ENCODE measurements at regions not wholly inside any gene's neighbourhood (a gene's known extent, or its start where the extent isn't known, plus 50 kb on each side); places are given as distances from the start of the nearest gene placed in this dataset.

DNA sequence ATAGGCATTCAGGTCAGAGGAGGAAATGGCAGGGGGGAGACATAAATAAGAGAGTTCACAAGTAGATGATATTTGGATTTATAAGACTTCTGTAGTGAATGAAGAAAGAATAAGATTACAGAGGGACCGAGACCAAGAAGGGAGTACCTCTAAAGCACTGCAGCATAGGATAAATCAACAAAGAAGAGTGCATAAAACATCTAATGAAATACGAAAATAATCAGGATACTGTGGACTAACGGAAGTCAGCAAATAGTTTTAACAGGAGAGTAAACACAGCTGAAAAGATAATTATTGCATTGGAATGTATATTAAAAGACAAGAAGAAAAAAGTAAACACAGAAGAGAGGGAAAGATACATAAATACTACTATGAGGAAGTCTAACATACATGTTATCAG lies 921.9 kb upstream of the PRMT6 start:
- no peak overlapping the region for H3K14ac ChIP-seq (ENCODE audit: low read length in 2 of 2)
- H3K18ac ChIP-seq (ENCODE audit: low read depth in 1 of 2, low read length in 2 of 2), result no peak overlapping the region
- H2BK12ac ChIP-seq (ENCODE audit: low read length in 2 of 2), result no peak overlapping the region
- H3K9me3 ChIP-seq (ENCODE audit: control insufficient read depth, low read length), result no peaks in the 10 kb centered on the region
- H3K27ac ChIP-seq (ENCODE audit: low read length, poor library complexity, severe bottlenecking), result no peak overlapping the region
- H3K27me3 ChIP-seq (ENCODE audit: control insufficient read depth in 1 of 2, insufficient read depth in 1 of 2, low read length in 2 of 2), result no peaks in the 10 kb centered on the region
- no peak for DNase-seq
- no peaks in the 10 kb centered on the region for H3K36me3 ChIP-seq (ENCODE audit: control insufficient read depth in 1 of 2, insufficient read depth in 2 of 2, low read depth in 1 of 2, low read length in 2 of 2)
- H4K91ac ChIP-seq (ENCODE audit: low read length), result no peak overlapping the region
- H2BK5ac ChIP-seq (ENCODE audit: low read depth, low read length, poor library complexity, severe bottlenecking), result no peak overlapping the region
- H4K8ac ChIP-seq (ENCODE audit: low read length), result no peak overlapping the region
- no peak overlapping the region for H3K4me3 ChIP-seq (ENCODE audit: insufficient read depth in 1 of 2, low read depth in 1 of 2, low read length in 2 of 2)
- no peak overlapping the region for H2BK120ac ChIP-seq (ENCODE audit: low read depth, low read length)
- H2BK15ac ChIP-seq (ENCODE audit: low read depth, poor library complexity, severe bottlenecking), result no peak overlapping the region
- no peak overlapping the region for H3K4ac ChIP-seq (ENCODE audit: low read depth in 1 of 2, low read length in 2 of 2)
- no peaks in the 10 kb centered on the region for H3K4me1 ChIP-seq (ENCODE audit: control insufficient read depth, insufficient read depth, low read depth, low read length)
- H3K79me1 ChIP-seq (replicated peaks; ENCODE audit: low read length, poor library complexity, severe bottlenecking), result no peaks in the 10 kb centered on the region
- no peak overlapping the region for H3K23ac ChIP-seq (ENCODE audit: low read length in 2 of 2)
- H3K9ac ChIP-seq (ENCODE audit: low read length), result no peak overlapping the region
- no peak overlapping the region for H2AFZ ChIP-seq (ENCODE audit: low read depth, low read length)
- no peak overlapping the region for H2AK5ac ChIP-seq (ENCODE audit: low read length, severe bottlenecking)
- no peak overlapping the region for H3K4me2 ChIP-seq (ENCODE audit: low read length, poor library complexity, severe bottlenecking)
- WGBS, result 60% methylated on average over 1 of the region's 3 CpGs

GRCh38 chr1:106173101-106173500 lies 883.4 kb upstream of the PRMT6 start:
- H3K14ac ChIP-seq (ENCODE audit: low read length in 2 of 2), result no peak overlapping the region
- no peak overlapping the region for H2BK12ac ChIP-seq (ENCODE audit: low read length in 2 of 2)
- WGBS, result 94% methylated on average over 2 of the region's 5 CpGs
- no peak overlapping the region for H4K91ac ChIP-seq (ENCODE audit: low read length)
- H4K8ac ChIP-seq (ENCODE audit: low read length), result no peak overlapping the region
- H2BK120ac ChIP-seq (ENCODE audit: low read depth, low read length), result no peak overlapping the region
- H3K9me3 ChIP-seq (ENCODE audit: control insufficient read depth, low read length), result peaks cover 5% of the 10 kb centered on the region
- H3K9ac ChIP-seq (ENCODE audit: low read length), result no peak overlapping the region
- H3K27me3 ChIP-seq (ENCODE audit: control insufficient read depth in 1 of 2, insufficient read depth in 1 of 2, low read length in 2 of 2), result no peaks in the 10 kb centered on the region
- no peak overlapping the region for H2BK5ac ChIP-seq (ENCODE audit: low read depth, low read length, poor library complexity, severe bottlenecking)
- no peak overlapping the region for H2AK5ac ChIP-seq (ENCODE audit: low read length, severe bottlenecking)
- no peak overlapping the region for H3K4me2 ChIP-seq (ENCODE audit: low read length, poor library complexity, severe bottlenecking)
- no peak overlapping the region for H2BK15ac ChIP-seq (ENCODE audit: low read depth, poor library complexity, severe bottlenecking)
- no peak overlapping the region for H3K18ac ChIP-seq (ENCODE audit: low read depth in 1 of 2, low read length in 2 of 2)
- H3K36me3 ChIP-seq (ENCODE audit: control insufficient read depth in 1 of 2, insufficient read depth in 2 of 2, low read depth in 1 of 2, low read length in 2 of 2), result no peaks in the 10 kb centered on the region
- no peaks in the 10 kb centered on the region for H3K79me1 ChIP-seq (replicated peaks; ENCODE audit: low read length, poor library complexity, severe bottlenecking)
- no peaks in the 10 kb centered on the region for H3K4me1 ChIP-seq (ENCODE audit: control insufficient read depth, insufficient read depth, low read depth, low read length)
- no peak overlapping the region for H2AFZ ChIP-seq (ENCODE audit: low read depth, low read length)
- no peak overlapping the region for H3K4me3 ChIP-seq (ENCODE audit: insufficient read depth in 1 of 2, low read depth in 1 of 2, low read length in 2 of 2)
- no peak for DNase-seq
- H3K4ac ChIP-seq (ENCODE audit: low read depth in 1 of 2, low read length in 2 of 2), result no peak overlapping the region
- no peak overlapping the region for H3K23ac ChIP-seq (ENCODE audit: low read length in 2 of 2)
- no peak overlapping the region for H3K27ac ChIP-seq (ENCODE audit: low read length, poor library complexity, severe bottlenecking)

DNA sequence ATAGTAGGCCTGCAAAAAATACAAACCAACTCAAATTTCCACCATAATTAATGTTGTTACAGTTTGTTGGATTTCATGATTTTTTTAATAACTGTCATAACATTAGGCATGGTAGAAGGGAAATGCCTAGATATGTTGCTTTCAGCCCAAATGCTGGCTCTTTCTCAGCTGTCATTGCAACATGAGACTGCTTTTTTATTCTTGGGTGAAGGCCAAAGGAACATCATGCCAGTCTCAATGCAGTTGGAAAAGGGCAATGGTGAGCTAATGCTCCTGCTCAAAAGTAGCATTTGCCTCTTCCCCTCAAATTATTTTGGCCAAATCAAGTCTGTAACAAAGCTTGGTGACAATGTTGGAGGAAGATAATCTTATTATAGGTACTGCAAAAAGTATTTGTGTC lies 877.7 kb upstream of the PRMT6 start:
- no peak for DNase-seq
- H3K23ac ChIP-seq (ENCODE audit: low read length in 2 of 2), result no peak overlapping the region
- H3K14ac ChIP-seq (ENCODE audit: low read length in 2 of 2), result no peak overlapping the region
- no peak overlapping the region for H2AFZ ChIP-seq (ENCODE audit: low read depth, low read length)
- peaks cover 5% of the 10 kb centered on the region for H3K9me3 ChIP-seq (ENCODE audit: control insufficient read depth, low read length)
- no peak overlapping the region for H3K27ac ChIP-seq (ENCODE audit: low read length, poor library complexity, severe bottlenecking)
- no peaks in the 10 kb centered on the region for H3K36me3 ChIP-seq (ENCODE audit: control insufficient read depth in 1 of 2, insufficient read depth in 2 of 2, low read depth in 1 of 2, low read length in 2 of 2)
- no peak overlapping the region for H4K8ac ChIP-seq (ENCODE audit: low read length)
- H4K91ac ChIP-seq (ENCODE audit: low read length), result no peak overlapping the region
- no peak overlapping the region for H2AK5ac ChIP-seq (ENCODE audit: low read length, severe bottlenecking)
- no peak overlapping the region for H3K9ac ChIP-seq (ENCODE audit: low read length)
- no peak overlapping the region for H2BK120ac ChIP-seq (ENCODE audit: low read depth, low read length)
- H3K79me1 ChIP-seq (replicated peaks; ENCODE audit: low read length, poor library complexity, severe bottlenecking), result no peaks in the 10 kb centered on the region
- H3K4me3 ChIP-seq (ENCODE audit: insufficient read depth in 1 of 2, low read depth in 1 of 2, low read length in 2 of 2), result no peak overlapping the region
- H3K27me3 ChIP-seq (ENCODE audit: control insufficient read depth in 1 of 2, insufficient read depth in 1 of 2, low read length in 2 of 2), result no peaks in the 10 kb centered on the region
- no peak overlapping the region for H2BK15ac ChIP-seq (ENCODE audit: low read depth, poor library complexity, severe bottlenecking)
- no peak overlapping the region for H3K18ac ChIP-seq (ENCODE audit: low read depth in 1 of 2, low read length in 2 of 2)
- H2BK12ac ChIP-seq (ENCODE audit: low read length in 2 of 2), result no peak overlapping the region
- H3K4ac ChIP-seq (ENCODE audit: low read depth in 1 of 2, low read length in 2 of 2), result no peak overlapping the region
- H2BK5ac ChIP-seq (ENCODE audit: low read depth, low read length, poor library complexity, severe bottlenecking), result no peak overlapping the region
- no peak overlapping the region for H3K4me2 ChIP-seq (ENCODE audit: low read length, poor library complexity, severe bottlenecking)
- no peaks in the 10 kb centered on the region for H3K4me1 ChIP-seq (ENCODE audit: control insufficient read depth, insufficient read depth, low read depth, low read length)

- H3K4me3 ChIP-seq (ENCODE audit: insufficient read depth in 1 of 2, low read depth in 1 of 2, low read length in 2 of 2), result no peak overlapping the region
- H3K4ac ChIP-seq (ENCODE audit: low read depth in 1 of 2, low read length in 2 of 2), result no peak overlapping the region
- H4K8ac ChIP-seq (ENCODE audit: low read length), result no peak overlapping the region
- no peak overlapping the region for H3K18ac ChIP-seq (ENCODE audit: low read depth in 1 of 2, low read length in 2 of 2)
- no peak overlapping the region for H2BK15ac ChIP-seq (ENCODE audit: low read depth, poor library complexity, severe bottlenecking)
- peaks cover 4% of the 10 kb centered on the region for H3K9me3 ChIP-seq (ENCODE audit: control insufficient read depth, low read length)
- no peaks in the 10 kb centered on the region for H3K4me1 ChIP-seq (ENCODE audit: control insufficient read depth, insufficient read depth, low read depth, low read length)
- no peak overlapping the region for H3K4me2 ChIP-seq (ENCODE audit: low read length, poor library complexity, severe bottlenecking)
- H3K36me3 ChIP-seq (ENCODE audit: control insufficient read depth in 1 of 2, insufficient read depth in 2 of 2, low read depth in 1 of 2, low read length in 2 of 2), result no peaks in the 10 kb centered on the region
- no peak overlapping the region for H2BK12ac ChIP-seq (ENCODE audit: low read length in 2 of 2)
- no peak for DNase-seq
- no peak overlapping the region for H3K14ac ChIP-seq (ENCODE audit: low read length in 2 of 2)
- no peak overlapping the region for H3K27ac ChIP-seq (ENCODE audit: low read length, poor library complexity, severe bottlenecking)
- no peak overlapping the region for H2BK120ac ChIP-seq (ENCODE audit: low read depth, low read length)
- H3K79me1 ChIP-seq (replicated peaks; ENCODE audit: low read length, poor library complexity, severe bottlenecking), result no peaks in the 10 kb centered on the region
- H3K23ac ChIP-seq (ENCODE audit: low read length in 2 of 2), result no peak overlapping the region
- no peaks in the 10 kb centered on the region for H3K27me3 ChIP-seq (ENCODE audit: control insufficient read depth in 1 of 2, insufficient read depth in 1 of 2, low read length in 2 of 2)
- no peak overlapping the region for H2BK5ac ChIP-seq (ENCODE audit: low read depth, low read length, poor library complexity, severe bottlenecking)
- H2AFZ ChIP-seq (ENCODE audit: low read depth, low read length), result no peak overlapping the region
- no peak overlapping the region for H2AK5ac ChIP-seq (ENCODE audit: low read length, severe bottlenecking)
- no peak overlapping the region for H4K91ac ChIP-seq (ENCODE audit: low read length)
- no peak overlapping the region for H3K9ac ChIP-seq (ENCODE audit: low read length)
These were observed 874.6 kb upstream of the PRMT6 start for GRCh38 chr1:106181866-106182265.
